HepG2 (cell line): ENCODE measurements at regions not wholly inside any gene's neighbourhood (a gene's known extent, or its start where the extent isn't known, plus 50 kb on each side); places are given as distances from the start of the nearest gene placed in this dataset.

ENCODE experiments used
- ATAC-seq: fragments of 200-7000 bp; cut with Tn5 transposase; 3 replicates; pipeline ENCODE4 v1.9.1; 2020; ENCODE audit warnings: mild to moderate bottlenecking, moderate library complexity
- BruUV-seq: library from RNA; stranded (reverse); fragments of 400-500 nt; replicated peaks from 2 replicates; lab custom pipeline; 2021; lab: Mats Ljungman, UMichigan
- CTCF ChIA-PET: fragments of 300-600 bp; formaldehyde crosslinking; extraction: SDS; loops from one replicate; lab custom pipeline; 2021; ENCODE audit warnings: low total read pairs, inconsistent platforms, low intra/inter-chr PET ratio; lab: Yijun Ruan, JAX
- POLR2A ChIA-PET: fragments of 350-600 bp; sonication (Branson Sonifier 250); formaldehyde crosslinking; loops from one replicate; lab custom pipeline; 2020; ENCODE audit warnings: antibody characterized with exemption, inconsistent platforms; lab: Yijun Ruan, JAX
- DNase-seq: peaks from one replicate; pipeline ENCODE4 v3.0.0-alpha.2; 2015; ENCODE audit warnings: low spot score
- FAIRE-seq: peaks from 3 replicates; lab custom pipeline; 2011; peaks lifted over from hg19 to GRCh38; lab: Jason Lieb, UNC
- H2AFZ ChIP-seq: one replicate; pipeline ENCODE4 v1.6.1; 2011; ENCODE audit warnings: low read length, inconsistent platforms
- H3K27ac ChIP-seq: fragments of 300-600 bp; 3 replicates; pipeline ENCODE4 v1.8.0; 2011; ENCODE audit warnings: mixed run types, mild to moderate bottlenecking, mixed read lengths, low read length, inconsistent platforms; ENCODE audit not compliant: insufficient read depth; ENCODE audit errors: extremely low read length
- H3K27me3 ChIP-seq, 2 experiments: fragments of 200-600 bp in 1 of 2; 2 replicates in 1 of 2; 3 replicates in 1 of 2; pipeline versions ENCODE4 v1.6.0 to v1.8.0; 2011; ENCODE audit warnings: low read length in 2 of 2, mild to moderate bottlenecking in 2 of 2, moderate library complexity in 2 of 2, inconsistent platforms in 1 of 2; ENCODE audit not compliant: insufficient read depth in 2 of 2, control insufficient read depth in 1 of 2
- H3K36me3 ChIP-seq, 2 experiments: fragments of 200-600 bp in 1 of 2; replicated peaks in 1 of 2; 2 replicates in 1 of 2; 3 replicates in 1 of 2; pipeline versions ENCODE4 v1.5.1 to v1.8.0; 2011; ENCODE audit warnings: low read length in 2 of 2, inconsistent platforms in 1 of 2; ENCODE audit not compliant: insufficient read depth in 2 of 2, control insufficient read depth in 1 of 2
- H3K4me1 ChIP-seq: 2 replicates; pipeline ENCODE4 v1.5.1; 2012; ENCODE audit warnings: low read length, inconsistent platforms; ENCODE audit not compliant: insufficient read depth
- H3K4me2 ChIP-seq: 2 replicates; pipeline ENCODE4 v1.6.0; 2011; ENCODE audit warnings: low read depth, low read length, inconsistent platforms
- H3K4me3 ChIP-seq, 3 experiments: fragments of 200-600 bp in 1 of 3; sonication (generic), shearing (Covaris generic) in 1 of 3; replicated peaks in 1 of 3; 2 replicates each; pipeline ENCODE4 v1.5.1; 2011 to 2016; ENCODE audit warnings: low read length in 3 of 3, inconsistent platforms in 2 of 3, low read depth in 2 of 3, mild to moderate bottlenecking in 2 of 3, control low read depth in 1 of 3, mixed read lengths in 1 of 3; ENCODE audit not compliant: insufficient read depth in 1 of 3
- H3K79me2 ChIP-seq: one replicate; pipeline ENCODE4 v1.6.1; 2011; ENCODE audit warnings: low read length, inconsistent platforms; ENCODE audit not compliant: insufficient read depth
- H3K9ac ChIP-seq: 2 replicates; pipeline ENCODE4 v1.6.0; 2011; ENCODE audit warnings: mild to moderate bottlenecking, low read depth, low read length, inconsistent platforms; ENCODE audit not compliant: insufficient read depth
- H3K9me3 ChIP-seq: 2 replicates; pipeline ENCODE4 v1.5.1; 2012; ENCODE audit warnings: mild to moderate bottlenecking, low read length
- H4K20me1 ChIP-seq: 2 replicates; pipeline ENCODE4 v1.6.0; 2011; ENCODE audit warnings: inconsistent platforms, mild to moderate bottlenecking, low read length, moderate library complexity; ENCODE audit not compliant: insufficient read depth
- AFF4 ChIP-seq: sonication (generic); formaldehyde crosslinking; IDR thresholded peaks from 2 replicates; pipeline ENCODE4 v1.4.0; 2020; ENCODE audit warnings: missing genetic modification reagents
- MLX ChIP-seq: IDR thresholded peaks from 2 replicates; pipeline ENCODE4 v1.6.1; 2016
- PHB2 ChIP-seq: fragments of 450-650 bp; IDR thresholded peaks from 2 replicates; pipeline ENCODE4 v1.6.1; 2018; ENCODE audit not compliant: partially characterized antibody
- RARG ChIP-seq: sonication (generic); formaldehyde crosslinking; IDR thresholded peaks from 2 replicates; pipeline ENCODE4 v1.4.0; 2020; ENCODE audit warnings: low read depth, mild to moderate bottlenecking, missing genetic modification reagents
- SP5 ChIP-seq: IDR thresholded peaks from 2 replicates; pipeline ENCODE4 v1.6.1; 2016; ENCODE audit warnings: low read depth, borderline replicate concordance
- ZBTB2 ChIP-seq: sonication (generic); formaldehyde crosslinking; IDR thresholded peaks from 2 replicates; pipeline ENCODE4 v1.8.0; 2022; ENCODE audit warnings: low read depth, missing genetic modification reagents
- ZBTB26 ChIP-seq: IDR thresholded peaks from 2 replicates; pipeline ENCODE4 v1.6.1; 2016; ENCODE audit warnings: missing compliant biosample characterization, missing genetic modification reagents, borderline replicate concordance
- ZBTB38 ChIP-seq: sonication (generic); formaldehyde crosslinking; IDR thresholded peaks from 2 replicates; pipeline ENCODE4 v1.5.1; 2020; ENCODE audit warnings: mild to moderate bottlenecking, missing genetic modification reagents
- ZFP82 ChIP-seq: sonication (generic); formaldehyde crosslinking; IDR thresholded peaks from 2 replicates; pipeline ENCODE4 v1.5.1; 2020; ENCODE audit warnings: mild to moderate bottlenecking, missing genetic modification reagents, borderline replicate concordance
- ZKSCAN1 ChIP-seq: fragments of 150-350 bp; IDR thresholded peaks from 2 replicates; pipeline ENCODE4 v1.6.1; 2014; ENCODE audit warnings: low read length
- ZNF10 ChIP-seq: sonication (generic); formaldehyde crosslinking; IDR thresholded peaks from 2 replicates; pipeline ENCODE4 v1.4.0; 2020; ENCODE audit warnings: mild to moderate bottlenecking, low read depth, missing genetic modification reagents, borderline replicate concordance
- ZNF816 ChIP-seq: sonication (generic); formaldehyde crosslinking; IDR thresholded peaks from 2 replicates; pipeline ENCODE4 v1.8.0; 2022; ENCODE audit warnings: missing genetic modification reagents, mild to moderate bottlenecking, borderline replicate concordance
- WGBS: methylation state at CpG from one replicate; pipeline ENCODE4 v1.1.6; 2017; ENCODE audit warnings: low lambda C conversion rate; 5-methylcytosine and 5-hydroxymethylcytosine counted together
- in situ Hi-C: cut with HindIII; loops from 2 replicates; pipeline ENCODE4 v1.10.0; 2017; ENCODE audit warnings: low pct_unique_long_range_greater_than_20kb; ENCODE audit not compliant: extremely low pct_ligation_motif_present
- intact Hi-C: fragments of 100-400 bp; cut with micrococcal nuclease; formaldehyde crosslinking; loops from one replicate; pipeline ENCODE4 v1.10.0; 2022; ENCODE audit not compliant: unreplicated experiment

GRCh38 chr9:20087481-20087880 is 298.6 kb upstream of the SLC24A2 start (continued):
- TF ChIP-seq AFF4 (CRISPR knock-in tag) = no peak
- no peak for TF ChIP-seq MLX (CRISPR knock-in tag)

GRCh38 chr9:20085842-20086241 is 297.0 kb upstream of the SLC24A2 start:
- Histone ChIP-seq H3K4me2 (no peak overlapping the region), H3K79me2 (no peaks in the 10 kb centered on the region), H3K4me1 (no peaks in the 10 kb centered on the region), H3K4me3 (no peak overlapping the region), H3K27ac (no peak overlapping the region), H3K9me3 (no peaks in the 10 kb centered on the region), H3K27me3 (no peaks in the 10 kb centered on the region), H4K20me1 (no peaks in the 10 kb centered on the region)
- WGBS = 0% methylated on average over 1 of the region's 1 CpG
- no TSS peak for BruUV-seq
- ATAC-seq = no peak
- in situ Hi-C loops = no loop called here
- no peak for DNase-seq
- no peak for FAIRE-seq
- POLR2A ChIA-PET = no interaction called here
- intact Hi-C loops = no loop called here
- CTCF ChIA-PET = no interaction called here
- TF ChIP-seq ZNF10 (no peak), PHB2 (no peak), ZBTB2 (CRISPR knock-in tag) (no peak), ZBTB38 (no peak), SP5 (CRISPR knock-in tag) (no peak), RARG (CRISPR knock-in tag) (no peak), ZBTB26 (CRISPR knock-in tag) (no peak), ZFP82 (CRISPR knock-in tag) (no peak), ZKSCAN1 (no peak), ZNF816 (CRISPR knock-in tag) (no peak)
- TF ChIP-seq, all 625 proteins: peak for 0
- no peaks in the 10 kb centered on the region for H3K36me3 ChIP-seq
- no peak overlapping the region for H2AFZ ChIP-seq
- H3K9ac ChIP-seq = no peak overlapping the region
